MM.1S (cell line): ENCODE measurements at regions not wholly inside any gene's neighbourhood (a gene's known extent, or its start where the extent isn't known, plus 50 kb on each side); places are given as distances from the start of the nearest gene placed in this dataset.

Experiments used
- DNase-seq: peaks from one replicate; pipeline ENCODE4 v3.0.0-alpha.2; 2015
- H2AFZ ChIP-seq: fragments of 300-600 bp; sonication (generic); 2 replicates; pipeline ENCODE4 v1.6.0; 2016; ENCODE audit warnings: antibody characterized with exemption, low read length
- H3F3A ChIP-seq: fragments of 300-600 bp; sonication (generic); 2 replicates; pipeline ENCODE4 v1.6.1; 2016; ENCODE audit warnings: mild to moderate bottlenecking, antibody characterized with exemption, low read length, moderate library complexity, mixed read lengths; ENCODE audit not compliant: insufficient read depth
- H3K27ac ChIP-seq: fragments of 300-600 bp; sonication (generic); 2 replicates; pipeline ENCODE4 v1.5.1; 2016; ENCODE audit warnings: mild to moderate bottlenecking, low read length
- H3K27me3 ChIP-seq: fragments of 300-600 bp; sonication (generic); replicated peaks from 2 replicates; pipeline ENCODE4 v1.6.0; 2016; ENCODE audit warnings: low read length; ENCODE audit not compliant: insufficient read depth
- H3K36me3 ChIP-seq: fragments of 300-600 bp; sonication (generic); replicated peaks from 2 replicates; pipeline ENCODE4 v1.6.1; 2016; ENCODE audit warnings: mild to moderate bottlenecking, low read length, mixed read lengths; ENCODE audit not compliant: insufficient read depth
- H3K4me1 ChIP-seq: fragments of 300-600 bp; sonication (generic); 2 replicates; pipeline ENCODE4 v1.6.1; 2016; ENCODE audit warnings: low read length, mixed read lengths
- H3K4me2 ChIP-seq: fragments of 300-600 bp; sonication (generic); 2 replicates; pipeline ENCODE4 v1.6.0; 2016; ENCODE audit warnings: low read depth, low read length
- H3K4me3 ChIP-seq: fragments of 300-600 bp; sonication (generic); 2 replicates; pipeline ENCODE4 v1.5.1; 2016; ENCODE audit warnings: low read length, mixed read lengths
- H3K79me2 ChIP-seq: fragments of 300-600 bp; sonication (generic); 2 replicates; pipeline ENCODE4 v1.6.1; 2016; ENCODE audit warnings: mixed run types, low read length, mixed read lengths
- H3K9ac ChIP-seq: fragments of 300-600 bp; sonication (generic); 2 replicates; pipeline ENCODE4 v1.6.1; 2016; ENCODE audit warnings: low read length, mixed read lengths
- H3K9me2 ChIP-seq: fragments of 300-600 bp; sonication (generic); replicated peaks from 2 replicates; pipeline ENCODE4 v1.6.1; 2016; ENCODE audit warnings: mild to moderate bottlenecking, low read length, mixed read lengths; ENCODE audit not compliant: insufficient read depth
- H3K9me3 ChIP-seq: fragments of 300-600 bp; sonication (generic); replicated peaks from 2 replicates; pipeline ENCODE4 v1.6.1; 2016; ENCODE audit warnings: mild to moderate bottlenecking, low read length, mixed read lengths; ENCODE audit not compliant: insufficient read depth
- H4K20me1 ChIP-seq: fragments of 300-600 bp; sonication (generic); 2 replicates; pipeline ENCODE4 v1.6.1; 2016; ENCODE audit warnings: mild to moderate bottlenecking, low read length, moderate library complexity, mixed read lengths; ENCODE audit not compliant: insufficient read depth
- EZH2 ChIP-seq: fragments of 300-600 bp; sonication (generic); optimal IDR thresholded peaks from 2 replicates; pipeline ENCODE3; 2017; ENCODE audit warnings: low read depth, mild to moderate bottlenecking, antibody characterized with exemption, low read length, mixed read lengths
- EZH2phosphoT487 ChIP-seq: fragments of 300-600 bp; sonication (generic); IDR thresholded peaks from 2 replicates; pipeline ENCODE4 v1.6.1; 2018; ENCODE audit warnings: antibody characterized with exemption, low read length
- TF ChIP-seq, protein P1 (sequence below): fragments of 300-600 bp; sonication (generic); IDR thresholded peaks from 2 replicates; pipeline ENCODE4 v1.5.1; 2016; ENCODE audit warnings: antibody characterized with exemption, low read length, mixed read lengths

DNA sequence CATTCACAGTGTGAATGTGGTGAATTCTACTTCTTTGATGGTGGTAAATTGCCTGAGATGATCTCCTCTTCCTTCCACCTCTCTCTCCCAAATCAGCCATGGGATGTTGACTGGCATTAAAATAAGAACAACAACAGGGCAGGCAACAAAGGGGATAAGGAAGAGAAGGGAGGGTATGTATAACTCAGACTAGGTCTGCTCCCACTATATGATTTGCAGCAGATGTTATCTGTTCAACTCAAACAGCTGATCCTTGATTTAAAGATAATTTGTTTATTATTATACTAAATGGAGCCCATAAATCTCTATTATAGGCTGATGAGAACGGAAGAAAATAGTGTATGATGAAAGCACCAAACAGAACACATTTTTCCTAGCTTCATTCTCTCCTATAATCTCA, 262.0 kb downstream of the BTBD3 start:
- no peak for DNase-seq

GRCh38 chr20:12180107-12180661, 262.5 kb downstream of the BTBD3 start:
- Histone ChIP-seq H3K27ac (no peak overlapping the region), H3K9ac (no peak overlapping the region), H3K27me3 (no peaks in the 10 kb centered on the region), H3K4me3 (no peak overlapping the region), H3K4me2 (no peak overlapping the region), H2AFZ (no peak overlapping the region), H4K20me1 (no peaks in the 10 kb centered on the region), H3K4me1 (peaks cover 5% of the 10 kb centered on the region), H3K9me3 (no peaks in the 10 kb centered on the region), H3F3A (no peaks in the 10 kb centered on the region), H3K79me2 (no peaks in the 10 kb centered on the region), H3K9me2 (no peaks in the 10 kb centered on the region), H3K36me3 (no peaks in the 10 kb centered on the region)
- TF ChIP-seq, protein P1, sequence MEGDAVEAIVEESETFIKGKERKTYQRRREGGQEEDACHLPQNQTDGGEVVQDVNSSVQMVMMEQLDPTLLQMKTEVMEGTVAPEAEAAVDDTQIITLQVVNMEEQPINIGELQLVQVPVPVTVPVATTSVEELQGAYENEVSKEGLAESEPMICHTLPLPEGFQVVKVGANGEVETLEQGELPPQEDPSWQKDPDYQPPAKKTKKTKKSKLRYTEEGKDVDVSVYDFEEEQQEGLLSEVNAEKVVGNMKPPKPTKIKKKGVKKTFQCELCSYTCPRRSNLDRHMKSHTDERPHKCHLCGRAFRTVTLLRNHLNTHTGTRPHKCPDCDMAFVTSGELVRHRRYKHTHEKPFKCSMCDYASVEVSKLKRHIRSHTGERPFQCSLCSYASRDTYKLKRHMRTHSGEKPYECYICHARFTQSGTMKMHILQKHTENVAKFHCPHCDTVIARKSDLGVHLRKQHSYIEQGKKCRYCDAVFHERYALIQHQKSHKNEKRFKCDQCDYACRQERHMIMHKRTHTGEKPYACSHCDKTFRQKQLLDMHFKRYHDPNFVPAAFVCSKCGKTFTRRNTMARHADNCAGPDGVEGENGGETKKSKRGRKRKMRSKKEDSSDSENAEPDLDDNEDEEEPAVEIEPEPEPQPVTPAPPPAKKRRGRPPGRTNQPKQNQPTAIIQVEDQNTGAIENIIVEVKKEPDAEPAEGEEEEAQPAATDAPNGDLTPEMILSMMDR, result no peak
- TF ChIP-seq EZH2phosphoT487 (no peak), EZH2 (no peak)
- no peak for DNase-seq

More for the DNA sequence above, 262.0 kb downstream of the BTBD3 start:
- Histone ChIP-seq H3K4me3 (no peak overlapping the region), H3K27me3 (no peaks in the 10 kb centered on the region), H3K9ac (no peak overlapping the region), H3K4me2 (no peak overlapping the region), H3K9me2 (no peaks in the 10 kb centered on the region), H2AFZ (no peak overlapping the region), H3K27ac (no peak overlapping the region), H3K9me3 (no peaks in the 10 kb centered on the region), H4K20me1 (no peaks in the 10 kb centered on the region), H3K79me2 (no peaks in the 10 kb centered on the region), H3K4me1 (peaks cover 9% of the 10 kb centered on the region), H3K36me3 (no peaks in the 10 kb centered on the region), H3F3A (no peaks in the 10 kb centered on the region)
- TF ChIP-seq, protein P1, result no peak
- no peak for TF ChIP-seq EZH2
- TF ChIP-seq EZH2phosphoT487, result no peak

DNA sequence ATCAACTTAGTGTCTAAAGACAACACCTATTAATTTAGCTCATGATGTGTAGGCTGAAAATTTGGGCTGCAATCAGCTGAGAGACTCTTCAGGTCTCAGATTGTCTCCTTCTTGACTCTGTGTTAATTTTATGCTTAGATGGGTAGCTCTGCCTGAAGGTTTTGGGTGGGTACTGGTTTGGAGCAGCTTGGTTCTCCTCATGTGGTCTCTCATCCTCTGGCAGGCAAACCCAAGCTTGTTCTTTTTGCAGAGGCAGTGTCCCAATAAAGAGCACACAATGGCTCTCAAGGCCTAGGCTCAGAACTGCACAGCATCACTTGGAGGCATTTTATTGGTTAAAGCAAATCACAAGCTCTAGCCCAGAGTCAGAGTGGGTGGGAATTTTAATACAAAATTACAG, 280.6 kb downstream of the BTBD3 start:
- Histone ChIP-seq H3K9me3 (no peaks in the 10 kb centered on the region), H3K79me2 (no peaks in the 10 kb centered on the region), H3K27me3 (no peaks in the 10 kb centered on the region), H3K9me2 (no peaks in the 10 kb centered on the region), H3K9ac (no peak overlapping the region), H2AFZ (no peak overlapping the region), H4K20me1 (no peaks in the 10 kb centered on the region), H3K36me3 (no peaks in the 10 kb centered on the region), H3F3A (no peaks in the 10 kb centered on the region), H3K4me1 (peaks cover under 1% of the 10 kb centered on the region; the same call in 1 of the 2 replicates), H3K4me2 (no peak overlapping the region), H3K27ac (no peak overlapping the region), H3K4me3 (no peak overlapping the region)
- no peak for DNase-seq
- TF ChIP-seq, protein P1, result no peak
- no peak for TF ChIP-seq EZH2phosphoT487
- no peak for TF ChIP-seq EZH2
